ENCODE measurements at regions not wholly inside any gene's neighbourhood (a gene's known extent, or its start where the extent isn't known, plus 50 kb on each side); places are given as distances from the start of the nearest gene placed in this dataset.

GRCh38 chr1:104100115-104100514 is 350.4 kb downstream of the AMY1C start:
- TF ChIP-seq EZH2 (optimal IDR thresholded peaks at IDR 0.05; ENCODE audit: low read depth, low read length) (no peak), EZH2phosphoT487 (IDR thresholded peaks at IDR 0.05; ENCODE audit: low read length) (no peak), CTCF (IDR thresholded peaks at IDR 0.05; ENCODE audit: low read length) (no peak)

Data from MM.1S (cell line).